ENCODE measurements at regions not wholly inside any gene's neighbourhood (a gene's known extent, or its start where the extent isn't known, plus 50 kb on each side); places are given as distances from the start of the nearest gene placed in this dataset.
A peak's percentile ranks its signal among the peaks of the same experiment; 100 is the strongest.
"Not testable (repeated sequence)": the region's sequence is repeated elsewhere in the genome, so short reads cannot be mapped to it uniquely, and the experiment has no call there.

- FAIRE-seq: no peak
- DNase-seq (ENCODE audit: low spot score): no peak
Observed at GRCh38 chr20:53891306-53891894, 179.0 kb downstream of the BCAS1 start.

DNA sequence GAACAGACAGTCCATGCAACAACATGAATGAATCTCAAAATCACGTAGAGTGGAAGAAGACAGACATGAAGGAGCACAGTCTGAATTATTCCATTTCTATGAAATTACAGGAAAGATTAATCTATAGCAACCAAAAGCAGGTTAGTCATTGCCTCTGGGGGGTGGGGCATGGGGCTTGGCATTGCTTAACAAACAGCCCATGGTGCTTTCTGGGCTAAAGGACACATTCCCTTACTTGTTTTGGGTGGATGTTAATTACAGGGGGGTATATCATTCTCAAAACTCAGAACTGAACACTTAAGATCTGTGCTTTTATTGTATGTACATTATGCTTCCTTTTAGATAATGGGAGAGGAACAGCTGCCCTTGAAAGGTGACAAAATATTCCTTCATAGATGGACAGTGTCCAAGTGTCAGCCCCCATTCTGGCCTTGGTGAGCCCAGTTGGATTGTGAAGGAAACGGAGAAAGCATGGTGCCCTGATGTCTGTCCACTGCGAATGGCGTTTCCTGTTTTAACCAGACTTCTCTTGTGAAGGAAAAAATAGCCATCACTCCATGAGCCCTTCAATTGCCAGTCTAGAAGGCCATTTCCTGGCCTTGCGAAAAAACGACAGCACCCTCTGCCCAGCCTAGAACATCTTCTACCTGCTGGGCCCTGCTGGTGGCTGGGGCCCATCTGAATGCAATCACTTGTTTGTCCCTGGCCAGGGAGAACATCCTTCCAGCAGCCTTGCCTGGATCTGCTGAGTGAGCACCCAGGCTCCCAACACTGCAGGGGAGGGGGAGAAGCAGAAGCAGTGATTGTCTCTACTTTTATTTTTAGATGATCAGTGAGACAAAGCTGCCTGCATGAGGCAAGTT lies 179.7 kb downstream of the BCAS1 start:
- DNase-seq (ENCODE audit: low spot score) (no peak), FAIRE-seq (no peak)

DNA sequence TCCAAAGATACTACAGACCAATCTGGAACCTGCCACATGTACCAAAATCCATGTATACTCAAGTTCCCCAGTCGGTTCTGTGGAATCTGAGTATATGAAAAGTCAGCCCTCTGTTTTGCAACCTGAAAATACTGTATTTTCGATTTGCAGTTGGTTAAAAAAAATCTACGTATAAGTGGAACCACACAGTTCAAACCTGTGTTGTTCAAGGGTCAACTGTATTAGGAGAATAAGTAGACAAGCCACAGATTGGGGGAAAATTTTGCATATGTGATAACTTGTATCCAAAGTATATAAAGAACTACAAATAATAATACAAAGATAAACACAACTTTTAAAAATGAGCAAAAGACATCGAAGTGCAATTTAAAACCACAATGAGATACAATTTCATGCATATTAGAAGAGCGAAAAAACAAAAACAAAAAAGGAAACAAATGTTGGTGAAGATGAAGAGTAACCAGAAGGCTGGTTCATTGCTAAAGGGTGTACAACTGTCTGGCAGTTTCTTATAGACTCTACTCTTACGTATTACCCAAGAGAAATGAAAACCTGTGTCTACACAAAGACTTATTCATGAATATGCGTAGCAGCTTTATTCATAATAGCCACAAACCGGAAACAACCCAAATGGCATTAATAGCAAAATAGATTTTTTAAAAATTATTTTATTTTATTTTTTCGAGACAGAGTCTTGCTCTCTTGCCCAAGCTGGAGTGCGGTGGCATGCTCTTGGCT lies 180.8 kb downstream of the BCAS1 start:
- DNase-seq (ENCODE audit: low spot score): no peak
- no peak for FAIRE-seq

DNA sequence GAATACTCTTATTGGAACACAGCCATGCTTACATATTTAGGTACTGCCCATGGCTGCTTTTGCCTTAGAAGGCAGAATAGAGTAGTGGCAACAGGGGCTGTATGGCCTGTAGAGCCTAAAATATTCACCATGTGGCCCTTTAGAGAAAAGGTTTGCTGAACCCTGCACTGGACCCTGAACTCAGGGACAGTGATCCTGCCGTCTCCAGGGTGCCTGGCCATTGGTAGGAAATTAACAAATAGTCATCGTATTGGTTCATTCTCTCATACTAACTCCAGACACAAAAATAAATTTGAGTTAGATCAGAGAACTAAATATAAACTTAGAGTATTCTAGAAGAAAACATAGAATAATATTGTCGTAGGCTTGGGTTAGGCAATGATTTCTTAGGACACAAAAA lies 181.4 kb downstream of the BCAS1 start:
- no peak for FAIRE-seq

GRCh38 chr20:53888510-53888909 lies 181.9 kb downstream of the BCAS1 start:
- no peak for FAIRE-seq

More for the DNA sequence above, 181.4 kb downstream of the BCAS1 start:
- DNase-seq (ENCODE audit: low spot score): no peak

GRCh38 chr20:53887973-53888372 lies 182.4 kb downstream of the BCAS1 start:
- FAIRE-seq: no peak
- no peak for DNase-seq (ENCODE audit: low spot score)

More at GRCh38 chr20:53888510-53888909, 181.9 kb downstream of the BCAS1 start:
- DNase-seq (ENCODE audit: low spot score): no peak

- peak; percentile 84 for FAIRE-seq
- no peak for DNase-seq (ENCODE audit: low spot score)
Observed at GRCh38 chr20:53884859-53885541, 185.4 kb downstream of the BCAS1 start.

DNA sequence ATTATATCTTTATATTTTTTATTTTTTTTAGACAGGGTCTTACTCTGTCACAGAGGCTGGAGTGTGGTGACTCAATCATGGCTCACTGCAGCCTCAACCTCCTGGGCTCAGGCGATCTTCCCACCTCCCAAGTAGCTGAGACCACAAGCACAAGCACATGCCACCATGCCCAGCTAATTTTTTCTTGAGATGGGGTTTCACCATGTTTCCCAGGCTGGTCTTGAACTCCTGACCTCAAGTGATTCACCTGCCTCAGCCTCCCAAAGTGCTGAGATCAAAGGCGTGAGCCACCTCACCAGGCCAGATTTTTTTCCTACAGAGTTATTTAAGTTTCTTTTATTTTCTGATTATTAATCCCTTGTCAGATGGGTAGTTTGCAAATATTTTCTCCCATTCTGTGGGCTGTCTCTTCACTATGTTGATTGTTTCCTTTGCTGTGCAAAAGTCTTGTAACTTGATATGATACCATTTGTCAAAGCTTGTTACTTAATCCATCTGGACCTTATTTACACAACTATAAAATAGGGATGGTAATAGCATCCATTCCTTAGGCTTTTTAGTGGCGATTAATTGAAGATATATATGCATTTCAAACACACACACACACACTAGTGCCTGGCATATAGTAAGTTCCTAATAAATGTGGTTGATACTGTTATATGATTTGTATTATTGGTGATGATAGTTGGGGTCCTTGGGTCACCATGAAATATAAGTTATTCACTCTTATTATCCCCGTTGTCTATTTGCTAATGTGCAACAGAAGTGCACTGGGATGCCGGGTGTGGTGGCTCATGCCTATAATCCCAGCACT lies 187.1 kb downstream of the BCAS1 start:
- DNase-seq (ENCODE audit: low spot score) (no peak), FAIRE-seq (no peak)

GRCh38 chr20:53882438-53882986 lies 187.9 kb downstream of the BCAS1 start:
- not testable (repeated sequence) for FAIRE-seq; DNase-seq (ENCODE audit: low spot score)

DNA sequence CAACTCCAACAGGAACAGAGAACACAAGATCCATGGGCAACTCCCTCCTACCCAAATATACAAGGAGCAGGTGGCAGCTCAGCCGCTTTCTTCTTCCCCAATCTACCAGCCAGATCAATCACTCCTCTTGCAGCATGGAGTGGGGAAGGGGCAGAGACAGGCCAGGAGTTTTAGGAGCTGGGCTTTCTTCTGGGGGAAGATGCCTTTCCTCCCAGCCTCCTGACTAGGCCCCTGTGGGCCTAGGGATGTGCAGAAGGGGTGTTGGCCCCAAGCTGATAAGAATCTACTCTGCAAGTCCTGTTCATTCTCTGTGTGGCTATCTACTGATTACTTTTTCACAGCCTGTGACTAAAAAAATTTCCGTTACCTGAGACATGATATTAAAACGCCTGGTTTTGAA lies 189.0 kb downstream of the BCAS1 start:
- FAIRE-seq: no peak
- no peak for DNase-seq (ENCODE audit: low spot score)

- DNase-seq (ENCODE audit: low spot score) (no peak), FAIRE-seq (no peak)
Observed at GRCh38 chr20:53880108-53880641, 190.2 kb downstream of the BCAS1 start.

DNA sequence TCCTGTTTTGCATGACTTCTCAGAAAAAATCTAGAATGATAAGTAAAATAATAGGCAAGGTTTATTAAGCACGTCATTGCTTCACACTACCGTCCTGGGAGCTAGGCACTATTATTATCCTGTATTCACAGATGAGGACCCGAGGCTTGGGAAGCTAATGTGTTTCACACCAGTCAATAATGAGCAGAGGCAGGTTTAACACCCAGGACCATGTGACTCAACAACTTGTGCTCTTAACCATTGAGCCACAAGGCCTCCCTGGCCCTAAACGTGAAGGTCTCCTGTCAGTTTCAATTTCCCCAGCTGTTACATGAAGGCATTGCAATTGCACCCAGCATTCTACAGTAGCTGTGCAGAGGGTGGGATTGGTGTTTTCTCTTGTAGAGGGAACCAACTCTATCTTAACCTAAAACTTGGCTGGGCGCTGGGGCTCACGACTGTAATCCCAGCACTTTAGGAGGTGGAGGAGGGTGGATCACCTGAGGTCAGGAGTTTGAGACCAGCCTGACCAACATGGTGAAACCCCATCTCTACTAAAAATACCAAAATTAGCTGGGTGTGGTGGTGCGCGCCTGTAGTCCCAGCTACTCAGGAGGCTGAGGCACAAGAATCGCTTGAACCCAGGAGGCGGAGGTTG lies 191.2 kb downstream of the BCAS1 start:
- DNase-seq (ENCODE audit: low spot score) (no peak), FAIRE-seq (no peak)

GRCh38 chr20:53878262-53879047 lies 191.9 kb downstream of the BCAS1 start:
- DNase-seq (ENCODE audit: low spot score) (no peak), FAIRE-seq (no peak)

- no peak for DNase-seq (ENCODE audit: low spot score)
- no peak for FAIRE-seq
Observed at GRCh38 chr20:53876956-53877355, 193.4 kb downstream of the BCAS1 start.

- DNase-seq (ENCODE audit: low spot score) (no peak), FAIRE-seq (no peak)
Observed at GRCh38 chr20:53876470-53876869, 193.9 kb downstream of the BCAS1 start.

GRCh38 chr20:53875452-53875851 lies 194.9 kb downstream of the BCAS1 start:
- DNase-seq (ENCODE audit: low spot score) (no peak), FAIRE-seq (peak; percentile 40)

DNA sequence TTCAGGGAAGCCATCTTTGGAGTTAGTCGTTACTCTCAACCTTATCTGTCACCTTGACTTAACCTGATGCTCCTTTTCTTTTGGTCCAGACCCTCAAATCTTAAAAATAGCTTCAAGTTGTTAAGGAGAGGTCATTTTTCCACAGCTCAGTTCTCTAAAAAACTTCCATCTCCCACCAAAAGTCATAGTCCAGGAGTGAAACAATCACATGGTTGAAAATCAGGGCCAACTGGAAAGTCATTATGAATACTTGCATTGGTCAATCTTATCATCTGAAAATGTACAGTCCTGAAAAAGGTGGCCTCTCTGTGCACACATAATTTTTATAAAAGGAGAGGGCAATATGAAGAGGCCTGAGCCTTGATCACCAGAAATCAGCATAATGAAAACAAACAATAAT lies 195.7 kb downstream of the BCAS1 start:
- no peak for DNase-seq (ENCODE audit: low spot score)
- FAIRE-seq: no peak

DNA sequence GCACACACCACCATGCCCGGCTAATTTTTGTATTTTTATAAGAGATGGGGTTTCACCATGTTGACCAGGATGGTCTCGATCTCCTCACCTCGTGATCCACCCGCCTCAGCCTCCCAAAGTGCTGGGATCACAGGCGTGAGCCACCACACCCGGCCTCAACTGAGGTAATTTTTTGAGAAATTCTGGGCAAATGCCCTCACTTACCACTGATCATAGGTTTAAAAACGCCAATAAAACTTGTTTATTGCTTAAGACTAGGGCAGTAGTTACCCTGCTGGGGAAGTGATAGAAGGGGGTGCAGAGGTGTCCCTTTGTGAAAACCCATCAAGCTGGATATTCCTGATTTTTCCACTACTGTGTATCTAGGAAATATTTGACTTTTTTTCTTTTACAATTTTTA lies 196.3 kb downstream of the BCAS1 start:
- FAIRE-seq: no peak

DNA sequence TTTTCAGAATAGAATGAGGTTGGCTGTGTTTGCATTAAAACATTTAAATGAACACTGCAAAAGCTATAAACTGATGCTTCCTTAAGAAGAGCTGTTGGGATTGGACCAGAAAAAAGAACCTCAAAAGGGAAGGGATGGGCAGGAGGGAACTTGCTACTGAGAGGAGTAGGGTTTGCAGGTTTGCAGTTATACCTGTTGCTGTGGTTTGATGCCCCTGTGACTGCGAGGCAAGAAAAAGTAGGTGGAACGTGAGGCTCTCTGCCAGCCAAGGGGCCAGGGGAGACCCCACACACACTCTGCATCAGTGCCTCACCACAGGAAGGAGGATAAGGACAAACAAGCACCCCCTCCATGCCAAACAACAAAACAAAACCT lies 197.2 kb downstream of the BCAS1 start:
- FAIRE-seq: no peak
- DNase-seq (ENCODE audit: low spot score): no peak

More for the DNA sequence above, 196.3 kb downstream of the BCAS1 start:
- no peak for DNase-seq (ENCODE audit: low spot score)

All from urothelium cell line (cell line).